WTC11 (cell line): ENCODE measurements at regions not wholly inside any gene's neighbourhood (a gene's known extent, or its start where the extent isn't known, plus 50 kb on each side); places are given as distances from the start of the nearest gene placed in this dataset.

Source experiments
- ATF2 ChIP-seq: sonication (generic); formaldehyde crosslinking; IDR thresholded peaks from 2 replicates; pipeline ENCODE4 v1.8.1; 2022; ENCODE audit warnings: low read depth, missing genetic modification reagents, borderline replicate concordance
- ATF3 ChIP-seq: sonication (generic); formaldehyde crosslinking; conservative IDR thresholded peaks from 2 replicates; pipeline ENCODE4 v1.8.1; 2022; ENCODE audit warnings: mild to moderate bottlenecking, missing genetic modification reagents
- CBFB ChIP-seq: sonication (generic); formaldehyde crosslinking; IDR thresholded peaks from 2 replicates; pipeline ENCODE4 v1.8.1; 2022; ENCODE audit warnings: mild to moderate bottlenecking, low read depth, missing genetic modification reagents
- CTCF ChIP-seq: fragments of 200-600 bp; IDR thresholded peaks from 2 replicates; pipeline ENCODE4 v1.8.0; 2022; ENCODE audit warnings: antibody characterized with exemption
- FOXP4 ChIP-seq: sonication (generic); formaldehyde crosslinking; IDR thresholded peaks from 2 replicates; pipeline ENCODE4 v1.8.0; 2022; ENCODE audit warnings: mild to moderate bottlenecking, missing genetic modification reagents
- HMGXB4 ChIP-seq: sonication (generic); formaldehyde crosslinking; IDR thresholded peaks from 2 replicates; pipeline ENCODE4 v1.8.1; 2023; ENCODE audit warnings: mild to moderate bottlenecking, moderate library complexity, missing genetic modification reagents
- MAX ChIP-seq: sonication (generic); formaldehyde crosslinking; IDR thresholded peaks from 2 replicates; pipeline ENCODE4 v1.8.0; 2022; ENCODE audit warnings: mild to moderate bottlenecking, missing genetic modification reagents
- NR3C1 ChIP-seq: sonication (generic); formaldehyde crosslinking; conservative IDR thresholded peaks from 2 replicates; pipeline ENCODE4 v1.8.1; 2023; ENCODE audit warnings: low read depth, mild to moderate bottlenecking, missing genetic modification reagents
- ZBTB43 ChIP-seq: sonication (generic); formaldehyde crosslinking; IDR thresholded peaks from 2 replicates; pipeline ENCODE4 v1.8.1; 2023; ENCODE audit warnings: mild to moderate bottlenecking, missing genetic modification reagents

GRCh38 chr1:29946057-29946456 is 709.7 kb downstream of the PTPRU start:
- TF ChIP-seq HMGXB4 (CRISPR knock-in tag) (no peak), MAX (no peak), NR3C1 (CRISPR knock-in tag) (no peak), CTCF (no peak), FOXP4 (CRISPR knock-in tag) (no peak), ATF3 (no peak), ATF2 (CRISPR knock-in tag) (no peak), CBFB (CRISPR knock-in tag) (no peak), ZBTB43 (no peak)
